H54 (cell line): ENCODE measurements at regions not wholly inside any gene's neighbourhood (a gene's known extent, or its start where the extent isn't known, plus 50 kb on each side); places are given as distances from the start of the nearest gene placed in this dataset.

Source experiments
- DNase-seq: peaks from one replicate; pipeline ENCODE4 v3.0.0; 2011; ENCODE audit warnings: low spot score, mixed read lengths; ENCODE audit not compliant: insufficient read length
- FAIRE-seq: peaks from 3 replicates; lab custom pipeline; 2011; peaks lifted over from hg19 to GRCh38; lab: Jason Lieb, UNC
- POLR2A ChIP-seq: IDR thresholded peaks from 2 replicates; pipeline ENCODE4 v1.6.1; 2011; ENCODE audit warnings: low read depth, mild to moderate bottlenecking, low read length

GRCh38 chr18:61676773-61677434 lies 215.9 kb downstream of the RNF152 start:
- no peak for DNase-seq
- no peak for TF ChIP-seq POLR2A
- FAIRE-seq, result no peak

- no peak for TF ChIP-seq POLR2A
These were observed 223.5 kb downstream of the RNF152 start for GRCh38 chr18:61669320-61669719.

GRCh38 chr18:61666876-61667590 lies 225.8 kb downstream of the RNF152 start:
- TF ChIP-seq POLR2A, result no peak
- FAIRE-seq, result no peak
- DNase-seq, result no peak

More at GRCh38 chr18:61669320-61669719, 223.5 kb downstream of the RNF152 start:
- no peak for DNase-seq
- FAIRE-seq, result no peak

- no peak for DNase-seq
- no peak for TF ChIP-seq POLR2A
- no peak for FAIRE-seq
These were observed 228.3 kb downstream of the RNF152 start for GRCh38 chr18:61664419-61665084.

GRCh38 chr18:61662726-61663125 lies 230.1 kb downstream of the RNF152 start:
- TF ChIP-seq POLR2A, result no peak
- DNase-seq, result no peak
- FAIRE-seq, result no peak

- no peak for FAIRE-seq
- no peak for TF ChIP-seq POLR2A
- DNase-seq, result no peak
These were observed 234.4 kb downstream of the RNF152 start for GRCh38 chr18:61658431-61658830.

- no peak for DNase-seq
- no peak for TF ChIP-seq POLR2A
- no peak for FAIRE-seq
These were observed 235.6 kb downstream of the RNF152 start for GRCh38 chr18:61657066-61657732.

GRCh38 chr18:61655630-61656029 lies 237.2 kb downstream of the RNF152 start:
- no peak for TF ChIP-seq POLR2A
- FAIRE-seq (no peak), DNase-seq (no peak)

GRCh38 chr18:61653823-61654551 lies 238.8 kb downstream of the RNF152 start:
- no peak for TF ChIP-seq POLR2A
- FAIRE-seq, result no peak
- no peak for DNase-seq

GRCh38 chr18:61651880-61652268 lies 240.9 kb downstream of the RNF152 start:
- no peak for TF ChIP-seq POLR2A
- no peak for DNase-seq
- FAIRE-seq, result no peak

GRCh38 chr18:61651145-61651879 lies 241.5 kb downstream of the RNF152 start:
- FAIRE-seq (no peak), DNase-seq (no peak)
- no peak for TF ChIP-seq POLR2A

- no peak for TF ChIP-seq POLR2A
- FAIRE-seq (no peak), DNase-seq (no peak)
These were observed 248.7 kb downstream of the RNF152 start for GRCh38 chr18:61643884-61644647.
